Renal pelvis (tissue), 1 donor: ENCODE measurements at regions not wholly inside any gene's neighbourhood (a gene's known extent, or its start where the extent isn't known, plus 50 kb on each side); places are given as distances from the start of the nearest gene placed in this dataset.
A peak's percentile ranks its signal among the peaks of the same experiment; 100 is the strongest.

Experiments
- DNase-seq: peaks from one replicate; pipeline ENCODE4 v3.0.0-alpha.2; 2013

- no peak for DNase-seq
Observed at GRCh38 chr3:1551741-1552140, 458.9 kb downstream of the CNTN6 start.

- DNase-seq = no peak
Observed at GRCh38 chr3:1552831-1553230, 460.0 kb downstream of the CNTN6 start.

- DNase-seq = no peak
Observed at GRCh38 chr3:1561427-1561826, 468.6 kb downstream of the CNTN6 start.

GRCh38 chr3:1571736-1572135 is 478.9 kb downstream of the CNTN6 start:
- no peak for DNase-seq

GRCh38 chr3:1576047-1576446 is 483.2 kb downstream of the CNTN6 start:
- no peak for DNase-seq

GRCh38 chr3:1578124-1578806 is 485.4 kb downstream of the CNTN6 start:
- DNase-seq = no peak

- DNase-seq = no peak
Observed at GRCh38 chr3:1583044-1583443, 490.2 kb downstream of the CNTN6 start.

GRCh38 chr3:1587426-1587825 is 494.6 kb downstream of the CNTN6 start:
- no peak for DNase-seq

GRCh38 chr3:1591327-1592028 is 498.7 kb downstream of the CNTN6 start:
- no peak for DNase-seq

- DNase-seq = no peak
Observed at GRCh38 chr3:1594940-1595339, 502.1 kb downstream of the CNTN6 start.

- DNase-seq = no peak
Observed at GRCh38 chr3:1600206-1600605, 498.5 kb upstream of the CNTN4 start.

GRCh38 chr3:1600700-1601418 is 497.8 kb upstream of the CNTN4 start:
- no peak for DNase-seq

- peak; percentile 10 for DNase-seq
Observed at GRCh38 chr3:1609416-1609815, 489.2 kb upstream of the CNTN4 start.

- DNase-seq = no peak
Observed at GRCh38 chr3:1611824-1612223, 486.8 kb upstream of the CNTN4 start.

GRCh38 chr3:1613962-1614361 is 484.7 kb upstream of the CNTN4 start:
- DNase-seq = no peak

GRCh38 chr3:1616744-1617143 is 481.9 kb upstream of the CNTN4 start:
- DNase-seq = peak; percentile 0

GRCh38 chr3:1623896-1624295 is 474.8 kb upstream of the CNTN4 start:
- DNase-seq = no peak

GRCh38 chr3:1632128-1632527 is 466.5 kb upstream of the CNTN4 start:
- DNase-seq = no peak

- no peak for DNase-seq
Observed at GRCh38 chr3:1661839-1662238, 436.8 kb upstream of the CNTN4 start.

- no peak for DNase-seq
Observed at GRCh38 chr3:1664266-1664665, 434.4 kb upstream of the CNTN4 start.

- no peak for DNase-seq
Observed at GRCh38 chr3:1666865-1667264, 431.8 kb upstream of the CNTN4 start.

GRCh38 chr3:1677576-1678156 is 421.0 kb upstream of the CNTN4 start:
- no peak for DNase-seq

GRCh38 chr3:1692428-1692827 is 406.2 kb upstream of the CNTN4 start:
- no peak for DNase-seq
